GM21381 (cell line): ENCODE measurements at regions not wholly inside any gene's neighbourhood (a gene's known extent, or its start where the extent isn't known, plus 50 kb on each side); places are given as distances from the start of the nearest gene placed in this dataset.

ENCODE experiments used
- ATAC-seq: cut with Tn5 transposase; IDR thresholded peaks from one replicate; pipeline ENCODE4 v1.9.1; 2021; ENCODE audit warnings: mild to moderate bottlenecking, moderate library complexity; ENCODE audit not compliant: unreplicated experiment

GRCh38 chr18:78769502-78770105 is 210.0 kb upstream of the SALL3 start:
- no peak for ATAC-seq

- no peak for ATAC-seq
These were observed 209.3 kb upstream of the SALL3 start for GRCh38 chr18:78770139-78770822.

GRCh38 chr18:78770823-78771139 is 208.8 kb upstream of the SALL3 start:
- ATAC-seq: no peak

DNA sequence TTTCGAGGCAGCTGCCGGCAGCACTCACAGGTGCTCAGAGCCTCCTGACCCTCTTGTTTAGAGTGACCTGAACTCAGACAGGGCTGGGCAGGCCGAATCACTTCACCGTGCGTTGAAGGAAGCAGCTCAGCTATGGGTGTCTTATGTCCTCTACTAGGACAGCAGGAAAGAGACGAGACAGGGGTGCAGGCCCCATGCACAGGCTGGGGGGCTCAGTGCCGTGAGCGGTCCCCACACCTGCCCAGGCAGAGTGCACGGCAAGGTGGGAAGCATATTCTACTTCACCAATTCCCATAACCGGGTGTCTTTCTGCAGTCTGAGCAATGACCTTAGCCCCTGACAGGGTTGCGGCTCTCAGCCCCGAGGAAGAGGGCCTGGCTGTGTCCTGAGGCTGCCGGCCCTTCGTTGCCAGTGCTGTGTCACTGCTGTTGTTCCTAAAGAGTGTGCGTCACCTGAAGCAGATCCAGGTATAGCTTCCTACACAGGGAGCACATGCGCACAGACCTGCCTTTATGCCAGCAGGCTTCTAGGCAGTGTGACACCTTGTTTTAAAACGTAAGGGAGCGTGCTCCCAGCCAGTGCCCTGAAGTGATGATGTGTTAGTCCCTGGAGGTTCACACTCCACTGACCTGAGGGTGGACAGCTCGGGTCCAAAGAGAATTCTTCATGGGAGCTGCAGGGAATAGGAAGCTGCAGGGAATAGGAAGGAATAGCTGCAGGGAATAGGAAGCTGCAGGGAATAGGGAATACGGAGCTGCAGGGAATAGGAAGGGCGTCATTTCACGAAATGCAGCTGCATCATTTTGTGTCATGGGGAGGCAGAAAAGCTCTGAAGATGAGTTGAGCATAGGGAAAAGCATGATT is 207.9 kb upstream of the SALL3 start:
- ATAC-seq: no peak

GRCh38 chr18:78772360-78773302 is 207.0 kb upstream of the SALL3 start:
- ATAC-seq: no peak

DNA sequence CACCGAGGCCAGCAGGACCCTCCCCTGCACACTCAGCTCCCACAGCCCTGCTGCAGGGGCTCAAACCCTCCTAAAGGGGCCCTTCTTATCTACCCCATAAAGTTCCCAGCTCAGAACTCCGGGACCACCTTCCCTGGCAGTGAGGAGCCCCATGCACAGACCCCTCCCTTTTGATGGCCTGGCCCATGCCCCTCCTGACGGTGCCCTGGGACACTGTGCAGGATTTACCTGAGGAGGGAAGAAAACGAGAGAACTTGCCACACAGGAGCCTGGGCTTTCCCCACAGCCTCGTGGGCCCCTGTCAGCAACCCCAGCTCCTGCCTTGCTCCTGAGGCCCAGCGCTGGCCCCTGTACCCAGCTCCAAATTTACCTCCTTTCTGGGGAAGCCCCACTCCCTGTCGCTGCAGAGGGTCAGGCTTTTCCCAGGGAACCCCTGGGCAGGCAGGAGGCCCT is 206.3 kb upstream of the SALL3 start:
- ATAC-seq: no peak

- no peak for ATAC-seq
These were observed 205.8 kb upstream of the SALL3 start for GRCh38 chr18:78773819-78774218.

DNA sequence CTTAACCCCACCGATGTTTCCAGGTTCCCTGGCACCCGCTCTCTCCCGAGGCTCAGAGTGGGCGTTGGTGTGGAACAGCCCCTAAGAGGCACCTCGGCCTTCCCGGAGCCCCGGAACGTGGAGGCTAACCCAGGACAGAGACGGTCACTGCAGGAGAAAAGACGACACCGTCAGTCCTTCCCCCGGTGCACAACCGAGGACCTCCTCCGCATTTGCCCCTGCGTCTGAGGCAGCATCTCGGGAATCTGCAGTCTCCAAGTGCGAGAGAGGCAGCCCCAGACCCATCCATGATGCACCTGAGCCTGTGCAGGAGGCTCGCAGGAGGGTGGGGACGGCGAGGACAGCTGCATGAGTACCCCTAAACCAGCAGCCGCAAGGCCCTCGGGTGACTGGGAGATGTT is 204.9 kb upstream of the SALL3 start:
- ATAC-seq: no peak

DNA sequence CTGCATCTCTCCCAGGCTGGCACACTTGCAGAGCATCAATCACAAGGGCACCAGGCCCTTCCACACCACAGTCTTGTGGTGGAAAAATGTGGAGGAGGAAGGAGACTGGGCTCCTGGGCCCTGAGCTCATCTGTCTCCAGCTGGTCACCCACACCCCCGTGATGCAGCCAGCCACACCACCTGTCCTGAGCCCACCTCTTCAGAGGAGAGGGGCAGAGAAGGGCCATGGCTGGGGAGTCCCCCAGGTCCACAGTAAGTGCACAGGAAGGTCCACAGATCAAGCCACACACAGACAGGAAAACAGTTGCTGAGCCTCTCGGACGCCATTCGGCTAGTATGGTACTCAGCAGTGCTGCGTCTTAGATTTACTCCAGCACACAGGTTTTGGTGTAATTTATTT is 203.5 kb upstream of the SALL3 start:
- no peak for ATAC-seq

- ATAC-seq: no peak
These were observed 202.8 kb upstream of the SALL3 start for GRCh38 chr18:78776706-78777285.

DNA sequence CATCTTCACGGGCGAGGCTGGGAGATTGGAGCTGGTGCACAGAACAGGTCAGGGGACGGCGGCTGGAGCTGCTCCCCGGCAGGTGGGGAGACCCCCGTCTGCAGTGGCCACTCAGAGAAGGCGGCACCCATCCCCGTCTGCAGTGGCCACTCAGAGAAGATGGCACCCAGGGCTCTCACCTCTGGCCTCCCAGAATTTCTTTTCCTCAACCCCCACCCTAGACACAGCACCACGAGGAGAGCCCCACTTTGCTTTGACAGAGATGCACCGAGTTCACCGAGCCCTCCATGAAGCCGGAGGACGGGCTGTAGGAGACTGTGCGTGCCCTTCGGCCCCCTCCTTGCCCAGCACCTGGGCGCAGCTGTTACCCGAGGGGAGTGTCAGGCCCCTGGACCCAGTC is 201.6 kb upstream of the SALL3 start:
- ATAC-seq: no peak

DNA sequence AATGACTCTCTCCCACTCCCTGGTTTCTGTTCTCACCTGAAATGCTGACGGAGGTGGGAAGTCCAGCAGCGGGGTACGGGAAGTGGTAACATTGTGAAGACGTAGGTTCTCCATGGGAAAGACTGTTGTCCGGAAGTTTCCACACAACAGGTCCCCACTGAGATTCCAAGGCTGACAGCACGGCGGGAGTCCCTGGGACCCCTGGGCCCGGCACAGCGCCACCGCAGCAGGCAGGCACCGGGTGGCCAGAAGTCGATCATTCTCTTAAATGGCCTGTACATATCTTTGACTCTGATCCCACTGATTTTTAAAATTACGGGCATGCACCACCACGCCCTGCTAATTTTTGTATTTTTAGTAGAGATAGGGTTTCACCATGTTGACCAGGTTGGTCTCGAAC is 201.0 kb upstream of the SALL3 start:
- no peak for ATAC-seq

GRCh38 chr18:78779996-78780718 is 199.5 kb upstream of the SALL3 start:
- no peak for ATAC-seq

DNA sequence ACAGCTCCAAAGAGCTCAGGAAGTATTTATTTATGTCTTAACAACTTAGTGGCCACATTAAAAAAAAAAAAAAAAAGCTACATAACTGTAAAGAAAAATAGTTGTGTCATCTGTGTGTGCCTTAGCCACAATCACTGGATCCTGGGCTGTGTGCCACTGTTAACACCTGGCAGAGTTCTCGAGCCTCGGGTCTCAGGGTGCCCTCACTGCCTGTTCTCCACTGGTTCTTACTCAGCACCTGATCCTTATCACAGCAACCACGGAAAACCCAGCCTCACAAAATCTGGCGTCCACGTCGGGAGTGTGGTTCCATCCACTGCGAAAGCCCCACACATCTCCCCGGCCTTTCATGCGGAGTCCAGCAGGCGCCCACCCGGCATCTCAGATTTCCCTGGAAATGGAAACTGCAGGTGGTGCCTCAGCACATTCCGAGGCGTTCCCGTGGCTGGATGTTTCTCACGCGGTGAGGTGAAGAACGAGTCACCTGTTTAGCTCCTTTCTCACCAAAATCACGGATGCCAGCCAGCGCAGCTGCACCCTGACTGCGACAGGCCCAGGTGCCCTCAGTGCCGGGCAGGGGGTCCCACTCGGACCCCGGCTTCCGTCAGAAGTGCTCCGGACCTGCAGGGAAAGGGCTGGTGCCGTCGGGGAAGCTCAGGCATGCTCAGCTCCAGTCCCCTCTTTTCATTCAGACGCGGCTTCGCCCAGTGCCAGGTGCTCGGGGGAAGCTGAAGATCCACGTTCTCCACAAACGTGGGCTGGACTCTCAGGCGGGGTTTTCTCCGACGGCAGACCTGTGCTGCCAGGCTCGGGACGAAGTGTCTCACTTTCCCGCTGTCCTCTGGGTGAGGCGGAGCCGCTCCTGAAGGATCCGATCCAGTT is 198.7 kb upstream of the SALL3 start:
- ATAC-seq: no peak

- no peak for ATAC-seq
These were observed 198.0 kb upstream of the SALL3 start for GRCh38 chr18:78781601-78781960.

DNA sequence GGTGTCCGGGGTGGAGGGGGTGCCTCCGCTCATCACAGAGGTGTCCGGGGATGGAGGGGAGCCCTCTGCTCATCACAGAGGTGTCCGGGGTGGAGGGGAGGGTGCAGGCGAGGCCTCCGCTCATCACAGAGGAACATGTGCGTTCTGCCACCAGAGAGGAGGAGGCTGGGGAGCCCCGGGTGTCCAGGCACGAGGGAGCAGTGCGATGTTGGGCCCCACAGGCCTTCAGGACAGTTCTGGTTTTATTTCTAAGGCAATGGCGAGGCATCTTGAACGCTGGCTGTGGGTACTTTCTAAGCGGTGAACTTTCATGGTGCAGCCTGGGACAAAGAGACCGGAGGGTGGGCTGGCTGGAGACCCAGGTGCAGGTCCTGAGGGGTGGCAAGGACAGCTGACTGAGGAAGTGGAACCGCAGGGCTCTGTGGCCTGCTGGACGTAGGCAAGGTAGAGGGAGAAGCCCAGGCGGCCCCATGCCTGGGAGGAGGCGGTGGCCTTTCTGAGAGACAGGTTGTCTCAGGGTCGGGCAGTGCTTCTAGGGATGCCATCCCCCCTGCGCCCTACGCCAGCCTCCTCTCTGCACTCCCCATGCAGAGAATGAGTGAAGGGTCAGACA is 196.6 kb upstream of the SALL3 start:
- ATAC-seq: no peak

DNA sequence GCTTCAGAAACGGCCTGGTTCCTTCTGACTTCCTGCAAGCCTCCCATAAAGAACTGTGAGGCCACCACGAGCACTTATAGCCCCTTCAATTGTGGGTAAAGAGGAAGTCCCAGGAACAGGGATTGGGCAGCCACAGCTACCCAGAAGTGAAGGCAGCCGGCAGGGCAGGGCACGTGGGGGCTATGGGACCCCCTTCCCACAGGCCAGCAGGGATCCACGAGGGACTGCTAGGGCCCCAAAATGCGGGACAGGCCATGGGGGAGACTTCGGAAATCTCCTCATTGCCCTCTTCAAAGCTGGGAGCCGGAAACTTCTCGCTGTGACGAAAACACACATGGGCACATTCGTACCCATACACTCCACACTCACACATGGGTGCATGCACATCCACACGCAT is 196.1 kb upstream of the SALL3 start:
- no peak for ATAC-seq

DNA sequence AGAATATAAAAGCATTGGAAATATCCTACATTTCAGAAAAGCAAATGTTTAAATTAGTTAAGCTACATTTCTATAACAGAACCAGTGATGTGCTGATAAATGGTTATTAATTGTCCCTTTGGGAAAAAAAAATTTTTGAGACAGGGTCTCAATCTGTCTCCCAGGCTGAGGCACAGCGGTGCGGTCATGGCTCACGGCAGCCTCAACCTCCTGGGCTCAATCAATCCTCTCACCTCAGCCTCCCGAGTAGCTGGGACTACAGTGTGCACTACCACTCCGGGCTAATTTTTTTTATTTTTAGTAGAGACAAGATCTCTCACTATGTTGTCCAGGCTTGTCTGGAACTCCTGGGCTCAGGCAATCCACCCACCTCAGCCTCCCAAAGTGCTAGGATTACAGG is 194.8 kb upstream of the SALL3 start:
- no peak for ATAC-seq

- no peak for ATAC-seq
These were observed 193.9 kb upstream of the SALL3 start for GRCh38 chr18:78785706-78786105.
